K562 (cell line): ENCODE measurements at regions not wholly inside any gene's neighbourhood (a gene's known extent, or its start where the extent isn't known, plus 50 kb on each side); places are given as distances from the start of the nearest gene placed in this dataset.

ENCODE experiments used
- ATAC-seq: fragments of 200-7000 bp; cut with Tn5 transposase; 3 replicates; pipeline ENCODE4 v1.9.1; 2020; ENCODE audit warnings: moderate library complexity
- BruUV-seq: library from RNA; stranded (reverse); fragments of 400-500 nt; replicated peaks from 2 replicates; lab custom pipeline; 2021; lab: Mats Ljungman, UMichigan
- CTCF ChIA-PET: fragments of 300-600 bp; formaldehyde crosslinking; extraction: SDS; loops from one replicate; lab custom pipeline; 2021; ENCODE audit warnings: low intra/inter-chr PET ratio; lab: Yijun Ruan, JAX
- POLR2A ChIA-PET: fragments of 300-600, 350-650 bp; sonication (Branson Sonifier 250); formaldehyde crosslinking; extraction: SDS; loops from one replicate; lab custom pipeline; 2021; ENCODE audit warnings: antibody characterized with exemption, inconsistent platforms; lab: Yijun Ruan, JAX
- DNase-seq, 4 experiments: peaks; one replicate each; pipeline versions ENCODE4 v3.0.0 to v3.0.0-alpha.2; 2011 to 2018; ENCODE audit warnings: low spot score in 3 of 4, mixed read lengths in 3 of 4; ENCODE audit errors: extremely low read depth in 1 of 4
- FAIRE-seq: peaks from 2 replicates; lab custom pipeline; 2011; peaks lifted over from hg19 to GRCh38; lab: Jason Lieb, UNC
- H2AFZ ChIP-seq: 2 replicates; pipeline ENCODE4 v1.6.0; 2011; ENCODE audit warnings: low read depth, low read length, control low read depth, inconsistent platforms
- H3K27ac ChIP-seq: fragments of 200-600 bp; 3 replicates; pipeline ENCODE4 v1.8.0; 2011; ENCODE audit warnings: low read depth, mild to moderate bottlenecking, control low read depth, inconsistent platforms, low read length, moderate library complexity, mixed read lengths; ENCODE audit errors: extremely low read depth
- H3K27me3 ChIP-seq, 2 experiments: fragments of 300-600 bp in 1 of 2; 2 replicates in 1 of 2; 3 replicates in 1 of 2; pipeline versions ENCODE4 v1.6.0 to v1.8.0; 2011; ENCODE audit warnings: inconsistent platforms in 2 of 2, low read length in 2 of 2, mild to moderate bottlenecking in 1 of 2, mixed read lengths in 1 of 2, moderate library complexity in 1 of 2; ENCODE audit not compliant: control insufficient read depth in 2 of 2, insufficient read depth in 2 of 2
- H3K36me3 ChIP-seq: fragments of 300-600 bp; 3 replicates; pipeline ENCODE4 v1.8.0; 2011; ENCODE audit warnings: mild to moderate bottlenecking, low read length, inconsistent platforms; ENCODE audit not compliant: control insufficient read depth, insufficient read depth
- H3K4me1 ChIP-seq, 2 experiments: fragments of 200-600 bp in 1 of 2; replicated peaks in 1 of 2; 2 replicates in 1 of 2; 3 replicates in 1 of 2; pipeline versions ENCODE4 v1.5.1 to v1.8.0; 2011; ENCODE audit warnings: inconsistent platforms in 2 of 2, low read length in 2 of 2, mild to moderate bottlenecking in 1 of 2, mixed read lengths in 1 of 2, moderate library complexity in 1 of 2; ENCODE audit not compliant: control insufficient read depth in 2 of 2, insufficient read depth in 2 of 2
- H3K4me2 ChIP-seq: 2 replicates; pipeline ENCODE4 v1.6.1; 2011; ENCODE audit warnings: low read length, control low read depth, inconsistent platforms, mixed read lengths; ENCODE audit not compliant: insufficient read depth
- H3K4me3 ChIP-seq: fragments of 200-600 bp; sonication (generic), shearing (Covaris generic); 2 replicates; pipeline ENCODE4 v1.5.1; 2016; ENCODE audit warnings: control low read depth, inconsistent platforms
- H3K79me2 ChIP-seq: fragments of 200-600 bp; 3 replicates; pipeline ENCODE4 v1.8.0; 2011; ENCODE audit warnings: low read length, inconsistent platforms; ENCODE audit not compliant: control insufficient read depth, insufficient read depth
- H3K9ac ChIP-seq, 2 experiments: 2 replicates each; pipeline versions ENCODE4 v1.6.0 to v1.6.1; 2011; ENCODE audit warnings: low read depth in 2 of 2, low read length in 2 of 2, control low read depth in 1 of 2, inconsistent platforms in 1 of 2, mild to moderate bottlenecking in 1 of 2, mixed read lengths in 1 of 2; ENCODE audit not compliant: insufficient read depth in 1 of 2
- H3K9me1 ChIP-seq: one replicate; pipeline ENCODE4 v1.6.0; 2011; ENCODE audit warnings: inconsistent platforms, mild to moderate bottlenecking, low read length, moderate library complexity; ENCODE audit not compliant: control insufficient read depth, insufficient read depth
- H3K9me3 ChIP-seq: replicated peaks from 2 replicates; pipeline ENCODE4 v1.5.1; 2011; ENCODE audit warnings: low read depth, low read length, inconsistent platforms; ENCODE audit not compliant: control insufficient read depth, insufficient read depth
- H4K20me1 ChIP-seq: replicated peaks from 2 replicates; pipeline ENCODE4 v1.6.1; 2011; ENCODE audit warnings: low read length, inconsistent platforms, mixed read lengths; ENCODE audit not compliant: control insufficient read depth, insufficient read depth
- CSDE1 ChIP-seq, 2 experiments: fragments of 450-650 bp; IDR thresholded peaks; 2 replicates each; pipeline ENCODE4 v1.6.1; 2016; ENCODE audit warnings: mild to moderate bottlenecking in 1 of 2
- DDX20 ChIP-seq: fragments of 450-650 bp; IDR thresholded peaks from 2 replicates; pipeline ENCODE4 v1.6.1; 2016; ENCODE audit warnings: missing genetic modification characterization, low read depth, mild to moderate bottlenecking, missing compliant biosample characterization, moderate library complexity
- FOXM1 ChIP-seq, 2 experiments: fragments of 450-650 bp in 1 of 2; sonication (generic) in 1 of 2; formaldehyde crosslinking in 1 of 2; IDR thresholded peaks; 2 replicates each; pipeline versions ENCODE4 v1.6.1 to v1.9.0; 2017 to 2022; ENCODE audit warnings: low read depth in 2 of 2, mild to moderate bottlenecking in 2 of 2, missing genetic modification reagents in 1 of 2, moderate library complexity in 1 of 2
- FUS ChIP-seq: fragments of 200-400 bp; formaldehyde crosslinking; optimal IDR thresholded peaks from 2 replicates; pipeline ENCODE3; 2017; ENCODE audit warnings: low read depth, low read length
- HNRNPL ChIP-seq: fragments of 200-400 bp; formaldehyde crosslinking; IDR thresholded peaks from 2 replicates; pipeline ENCODE4 v1.6.1; 2017; ENCODE audit warnings: low read depth, mild to moderate bottlenecking, low read length
- IRF9 ChIP-seq: fragments of 450-650 bp; IDR thresholded peaks from 2 replicates; pipeline ENCODE4 v1.6.1; 2016; ENCODE audit warnings: missing biosample characterization, missing genetic modification characterization
- NCOA4 ChIP-seq: fragments of 450-650 bp; IDR thresholded peaks from 2 replicates; pipeline ENCODE4 v1.6.1; 2018; ENCODE audit warnings: mild to moderate bottlenecking; ENCODE audit not compliant: partially characterized antibody
- NCOR1 ChIP-seq: fragments of 450-650 bp; IDR thresholded peaks from 2 replicates; pipeline ENCODE4 v1.6.1; 2016; ENCODE audit warnings: mild to moderate bottlenecking, moderate library complexity
- NR3C1 ChIP-seq: sonication (generic); formaldehyde crosslinking; IDR thresholded peaks from 2 replicates; pipeline ENCODE4 v1.8.1; 2022; ENCODE audit warnings: missing genetic modification reagents
- PHTF2 ChIP-seq: fragments of 250-450 bp; sonication (Bioruptor Pico); IDR thresholded peaks from 2 replicates; pipeline ENCODE4 v1.5.0; 2021; ENCODE audit warnings: mild to moderate bottlenecking
- SMAD3 ChIP-seq: fragments of 450-650 bp; formaldehyde crosslinking; conservative IDR thresholded peaks from 2 replicates; pipeline ENCODE4 v1.4.0; 2020; ENCODE audit warnings: mild to moderate bottlenecking
- STAT5A ChIP-seq: IDR thresholded peaks from 2 replicates; pipeline ENCODE4 v1.6.1; 2012; ENCODE audit warnings: low read length, inconsistent platforms, borderline replicate concordance
- TAF15 ChIP-seq: fragments of 200-400 bp; formaldehyde crosslinking; IDR thresholded peaks from 2 replicates; pipeline ENCODE4 v1.6.1; 2017; ENCODE audit warnings: mild to moderate bottlenecking, low read depth, low read length, moderate library complexity
- ZNF324 ChIP-seq: fragments of 250-450 bp; sonication (Bioruptor Pico); IDR thresholded peaks from 2 replicates; pipeline ENCODE4 v1.4.0; 2020; ENCODE audit warnings: mild to moderate bottlenecking
- ZNF384 ChIP-seq: IDR thresholded peaks from 2 replicates; pipeline ENCODE4 v1.6.1; 2012; ENCODE audit warnings: low read depth, low read length, improper control_type of control experiment
- ZNF507 ChIP-seq: conservative IDR thresholded peaks from 2 replicates; pipeline ENCODE4 v1.6.1; 2017; ENCODE audit warnings: missing genetic modification characterization, missing compliant biosample characterization
- ZNF589 ChIP-seq: fragments of 200-800 bp; sonication (Bioruptor generic); IDR thresholded peaks from 2 replicates; pipeline ENCODE4 v1.6.1; 2016; ENCODE audit warnings: low read depth, missing genetic modification characterization, missing compliant biosample characterization
- ZNF644 ChIP-seq: fragments of 200-800 bp; sonication (Bioruptor generic); IDR thresholded peaks from 2 replicates; pipeline ENCODE4 v1.6.1; 2016; ENCODE audit warnings: low read depth, missing genetic modification characterization, missing compliant biosample characterization
- in situ Hi-C: fragments of 300-500 bp; cut with MboI; formaldehyde crosslinking; loops from 4 replicates; pipeline ENCODE4 v1.15.0; 2018; ENCODE audit warnings: inconsistent platforms, mixed read lengths
- intact Hi-C: fragments of 100-400 bp; cut with micrococcal nuclease; formaldehyde crosslinking; loops from 2 replicates; pipeline ENCODE4 v1.14.2; 2022
- TF ChIP-seq, protein P1 (sequence below): sonication (generic); IDR thresholded peaks from 2 replicates; pipeline ENCODE4 v1.6.1; 2016

- H3K27me3 ChIP-seq, result no peaks in the 10 kb centered on the region
- FAIRE-seq, result no peak
- CTCF ChIA-PET, result no interaction called here
- no peak for ATAC-seq
- TF ChIP-seq STAT5A, result no peak
- TF ChIP-seq TAF15, result no peak
- TF ChIP-seq DDX20, result no peak
- TF ChIP-seq NCOA4, result no peak
- no peak for TF ChIP-seq ZNF507 (tag)
- no peak for TF ChIP-seq NCOR1
- TF ChIP-seq ZNF644 (tag), result no peak
- no peak for TF ChIP-seq ZNF589 (CRISPR knock-in tag)
- no peak for TF ChIP-seq FOXM1 (IDR thresholded peaks at IDR 0.05; ENCODE audit: low read depth)
- no peak for TF ChIP-seq FOXM1 (CRISPR knock-in tag; IDR thresholded peaks at IDR 0.05; ENCODE audit: low read depth)
- TF ChIP-seq NR3C1 (CRISPR knock-in tag), result no peak
- TF ChIP-seq CSDE1 (IDR thresholded peaks at IDR 0.05), result no peak
- no peak for TF ChIP-seq ZNF384
- no peak for TF ChIP-seq SMAD3
- no peak for TF ChIP-seq PHTF2 (CRISPR knock-in tag)
- TF ChIP-seq, protein P1, sequence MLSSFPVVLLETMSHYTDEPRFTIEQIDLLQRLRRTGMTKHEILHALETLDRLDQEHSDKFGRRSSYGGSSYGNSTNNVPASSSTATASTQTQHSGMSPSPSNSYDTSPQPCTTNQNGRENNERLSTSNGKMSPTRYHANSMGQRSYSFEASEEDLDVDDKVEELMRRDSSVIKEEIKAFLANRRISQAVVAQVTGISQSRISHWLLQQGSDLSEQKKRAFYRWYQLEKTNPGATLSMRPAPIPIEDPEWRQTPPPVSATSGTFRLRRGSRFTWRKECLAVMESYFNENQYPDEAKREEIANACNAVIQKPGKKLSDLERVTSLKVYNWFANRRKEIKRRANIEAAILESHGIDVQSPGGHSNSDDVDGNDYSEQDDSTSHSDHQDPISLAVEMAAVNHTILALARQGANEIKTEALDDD, result no peak
- TF ChIP-seq ZNF324 (CRISPR knock-in tag), result no peak
- TF ChIP-seq FUS, result no peak
- no peak for TF ChIP-seq IRF9 (tag)
- TF ChIP-seq HNRNPL, result no peak
- no peak overlapping the region for H3K9ac ChIP-seq
- H2AFZ ChIP-seq, result no peak overlapping the region
- no peak for DNase-seq
- H3K9me1 ChIP-seq, result no peaks in the 10 kb centered on the region
- intact Hi-C loops (no loop called here), in situ Hi-C loops (no loop called here)
- H3K9me3 ChIP-seq, result no peaks in the 10 kb centered on the region
- no peaks in the 10 kb centered on the region for H3K79me2 ChIP-seq
- H3K4me3 ChIP-seq, result no peak overlapping the region
- H4K20me1 ChIP-seq, result no peaks in the 10 kb centered on the region
- BruUV-seq, result no TSS peak
- no peak overlapping the region for H3K4me2 ChIP-seq
- no peaks in the 10 kb centered on the region for H3K36me3 ChIP-seq
- H3K4me1 ChIP-seq, result no peaks in the 10 kb centered on the region
- POLR2A ChIA-PET, result no interaction called here
- no peak overlapping the region for H3K27ac ChIP-seq
Measured at GRCh38 chr4:19686456-19686855, 565.2 kb upstream of the SLIT2 start.
